ENCODE measurements at regions not wholly inside any gene's neighbourhood (a gene's known extent, or its start where the extent isn't known, plus 50 kb on each side); places are given as distances from the start of the nearest gene placed in this dataset.
"Not testable (repeated sequence)": the region's sequence is repeated elsewhere in the genome, so short reads cannot be mapped to it uniquely, and the experiment has no call there.

DNA sequence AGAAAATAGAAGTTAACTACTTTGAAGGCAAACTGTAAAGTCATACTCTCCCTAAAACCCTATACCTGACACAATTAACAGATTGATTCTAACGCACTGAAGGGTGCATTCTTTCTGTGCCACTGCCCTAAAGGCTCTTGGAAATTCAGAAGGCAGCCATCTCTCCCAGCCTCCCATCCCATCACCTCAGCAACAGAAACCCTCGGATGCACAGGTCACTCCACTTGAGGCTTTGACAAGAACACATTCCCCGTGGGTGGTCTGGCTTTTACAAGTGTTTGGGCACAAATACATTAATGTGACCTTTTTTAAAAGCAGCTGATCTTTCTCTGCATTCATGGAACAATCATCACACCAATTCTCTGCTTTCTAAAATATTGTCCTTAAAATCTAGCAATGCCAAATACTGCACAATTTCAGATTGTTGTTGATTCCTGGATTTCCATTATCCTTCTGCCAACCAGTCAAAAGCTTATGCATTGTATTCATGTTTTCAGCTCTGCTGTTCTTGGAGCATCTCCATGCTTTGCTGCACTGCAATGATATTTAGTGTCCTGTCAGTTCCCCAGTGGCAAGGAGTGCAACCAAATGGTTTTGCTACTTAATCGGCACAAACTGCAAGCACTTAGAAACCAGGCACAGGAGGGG lies 175.6 kb downstream of the TMEM161B start:
- DNase-seq (ENCODE audit: low read depth in 2 of 2) = no peak

DNA sequence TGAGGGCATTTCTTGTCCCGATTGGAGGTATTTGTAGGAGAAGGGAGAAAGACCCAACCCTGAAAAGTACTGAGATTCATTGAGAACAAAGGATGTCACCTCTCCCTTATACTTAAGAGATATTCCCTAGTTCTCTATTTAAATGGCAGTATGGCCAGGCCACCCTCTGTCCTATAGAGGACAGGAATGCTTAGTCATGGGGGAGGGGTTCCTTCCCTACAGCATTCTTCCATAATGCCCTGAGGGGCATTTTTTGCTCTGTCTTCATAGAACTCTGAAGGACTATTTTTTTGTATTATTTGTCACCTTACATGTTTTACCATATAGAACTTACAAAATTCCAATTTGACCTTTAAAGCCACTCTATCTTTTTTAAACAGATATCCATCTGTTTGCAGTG lies 176.3 kb downstream of the TMEM161B start:
- no peak for DNase-seq (ENCODE audit: low read depth in 2 of 2)

DNA sequence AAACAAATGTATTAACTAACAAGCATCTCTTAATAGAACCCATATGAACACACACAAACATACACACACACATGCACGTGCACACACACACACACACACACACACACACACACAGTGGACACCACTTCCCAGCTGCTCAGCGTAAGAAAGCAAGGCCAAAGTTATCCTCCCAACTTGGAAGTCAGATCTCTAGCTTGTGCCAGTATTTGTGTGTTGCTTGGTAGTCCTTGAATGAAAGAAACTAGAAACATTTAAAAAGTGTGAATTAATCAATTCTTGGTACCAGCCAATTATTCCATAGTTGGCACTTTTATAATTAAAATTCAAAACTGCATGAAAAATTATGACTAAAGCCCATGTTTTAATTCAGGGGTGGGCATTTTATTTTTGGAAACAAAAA lies 178.1 kb downstream of the TMEM161B start:
- no peak for DNase-seq (ENCODE audit: low read depth in 2 of 2)

DNA sequence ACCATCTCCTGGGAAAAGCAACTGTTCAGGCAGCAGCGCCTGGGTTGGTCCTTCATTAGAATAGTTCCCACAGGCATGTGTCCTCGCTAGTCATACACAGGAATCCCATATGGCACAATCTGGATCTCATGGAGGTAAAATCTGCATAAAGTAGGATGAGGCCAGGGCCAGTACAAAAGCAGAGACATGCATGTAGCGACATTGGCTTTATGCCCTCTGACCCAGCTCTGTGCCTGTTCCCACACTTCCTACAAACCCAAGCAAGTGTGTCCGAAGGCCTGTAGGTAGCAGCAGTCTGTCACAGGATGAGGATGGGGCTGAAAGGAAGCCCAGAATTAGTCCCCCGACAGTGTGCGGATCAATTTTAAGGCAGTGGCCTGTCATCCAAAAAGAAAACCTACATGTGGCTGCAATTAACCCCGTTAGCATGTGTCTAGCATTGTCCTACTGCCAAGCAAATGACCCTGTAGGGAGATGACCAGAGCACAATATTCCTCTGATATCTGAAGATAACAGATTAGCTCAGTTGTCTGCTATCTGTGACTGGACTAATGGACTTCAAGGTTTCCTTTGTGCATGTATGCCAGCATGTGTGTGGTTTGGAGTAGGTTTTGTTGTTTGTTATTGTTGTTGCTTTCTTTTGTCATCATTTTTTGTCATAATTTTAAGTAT lies 178.8 kb downstream of the TMEM161B start:
- no peak for DNase-seq (ENCODE audit: low read depth in 2 of 2)

DNA sequence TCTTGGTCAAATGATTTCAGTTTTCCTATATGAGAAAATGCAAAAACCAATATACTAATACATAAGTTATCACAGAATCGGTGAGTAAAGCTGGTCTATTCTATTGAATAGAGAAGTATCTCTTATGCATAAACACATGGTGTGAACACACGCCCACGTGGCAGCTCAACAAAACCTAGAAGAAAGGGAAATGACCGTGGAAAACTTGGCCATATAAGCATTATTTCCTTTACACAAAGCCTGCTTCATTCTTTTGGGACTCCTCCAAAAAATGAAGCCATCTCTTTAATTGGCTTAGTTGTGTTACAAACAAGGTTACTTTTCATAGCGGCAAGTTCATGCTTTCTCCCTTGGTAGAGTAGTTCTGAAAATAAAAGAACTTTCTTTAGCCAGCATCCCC lies 183.2 kb downstream of the TMEM161B start:
- DNase-seq (ENCODE audit: low read depth in 2 of 2) = no peak

DNA sequence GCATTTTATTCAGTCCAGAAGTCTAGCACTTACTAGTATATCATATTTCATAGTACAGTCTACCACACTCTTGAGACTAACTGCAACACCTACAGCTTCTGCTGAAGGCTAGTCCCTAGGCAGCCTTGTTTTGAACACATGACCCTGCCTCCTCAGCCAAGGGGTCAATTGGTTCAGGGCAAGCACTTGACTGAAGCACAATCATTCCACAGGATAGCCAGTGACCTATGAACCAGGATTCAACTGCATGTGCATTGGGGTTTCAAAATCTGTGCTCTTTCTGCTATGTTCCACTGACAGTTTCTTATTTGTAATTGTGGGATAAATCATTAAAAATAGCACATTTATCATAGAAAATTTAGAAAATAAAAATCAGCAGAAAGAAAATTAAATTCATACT lies 186.8 kb downstream of the TMEM161B start:
- DNase-seq (ENCODE audit: low read depth in 2 of 2) = no peak

DNA sequence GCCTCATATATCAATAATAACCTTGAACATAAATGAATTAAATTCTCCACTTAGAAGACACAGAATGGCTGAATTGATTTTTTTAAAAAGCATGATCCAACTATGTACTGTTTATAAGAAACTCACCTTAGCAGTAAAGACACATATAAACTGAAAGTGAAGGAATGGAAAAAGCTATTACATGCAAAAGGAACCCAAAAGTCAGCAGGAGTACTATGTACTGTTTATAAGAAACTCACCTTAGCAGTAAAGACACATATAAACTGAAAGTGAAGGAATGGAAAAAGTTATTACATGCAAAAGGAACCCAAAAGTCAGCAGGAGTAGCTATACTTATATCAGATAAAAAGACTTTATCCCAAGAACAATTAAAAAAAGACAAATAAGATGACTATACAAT lies 204.8 kb downstream of the TMEM161B start:
- DNase-seq (ENCODE audit: low read depth in 2 of 2) = no peak

DNA sequence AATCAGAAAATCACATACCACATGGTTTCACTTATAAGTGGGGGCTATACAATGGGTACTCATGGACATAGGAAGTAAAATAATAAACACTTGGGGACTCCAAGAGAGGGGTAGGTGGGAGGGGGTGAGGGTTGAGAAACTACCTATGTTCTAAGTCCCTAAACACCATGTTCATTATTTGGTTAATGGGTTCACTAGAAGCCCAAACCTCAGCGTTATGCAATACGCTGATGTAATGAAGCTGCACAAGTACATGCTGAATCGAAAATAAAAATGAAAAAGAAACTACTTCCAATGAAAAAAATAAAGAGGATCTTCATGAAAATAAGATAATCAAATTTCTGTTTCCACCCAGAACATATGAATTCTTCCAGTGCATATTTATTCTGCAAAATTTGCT lies 208.5 kb downstream of the TMEM161B start:
- no peak for DNase-seq (ENCODE audit: low read depth in 2 of 2)

DNA sequence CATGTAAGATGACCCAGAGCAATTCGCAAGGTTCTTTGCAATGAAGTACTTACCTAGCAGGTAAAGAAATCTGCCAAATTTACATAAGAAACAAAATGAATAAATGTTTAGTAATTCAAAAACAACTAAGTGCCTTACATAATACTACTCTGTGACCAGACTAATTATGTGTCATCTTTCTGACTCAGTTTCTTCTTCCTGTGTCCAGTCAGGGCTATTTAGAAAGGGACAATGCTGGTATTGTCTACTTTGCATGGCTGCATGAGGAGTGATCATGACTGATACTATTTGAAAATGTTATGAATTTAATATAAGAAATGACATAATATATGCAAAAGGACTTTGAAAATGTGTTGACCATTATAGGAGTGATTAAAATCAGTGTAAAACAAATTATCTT lies 210.0 kb downstream of the TMEM161B start:
- DNase-seq (ENCODE audit: low read depth in 2 of 2) = no peak

DNA sequence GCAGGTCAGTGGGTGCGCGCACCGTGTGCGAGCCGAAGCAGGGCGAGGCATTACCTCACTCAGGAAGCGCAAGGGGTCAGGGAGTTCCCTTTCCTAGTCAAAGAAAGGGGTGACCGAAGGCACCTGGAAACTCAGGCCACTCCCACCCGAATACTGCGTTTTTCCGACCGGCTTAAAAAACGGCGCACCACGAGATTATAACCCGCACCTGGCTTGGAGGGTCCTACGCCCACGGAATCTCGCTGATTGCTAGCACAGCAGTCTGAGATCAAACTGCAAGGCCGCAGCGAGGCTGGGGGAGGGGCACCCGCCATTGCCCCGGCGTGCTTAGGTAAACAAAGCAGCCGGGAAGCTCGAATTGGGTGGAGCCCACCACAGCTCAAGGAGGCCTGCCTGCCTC lies 216.2 kb downstream of the TMEM161B start:
- not testable (repeated sequence) for DNase-seq (ENCODE audit: low read depth in 2 of 2)

DNA sequence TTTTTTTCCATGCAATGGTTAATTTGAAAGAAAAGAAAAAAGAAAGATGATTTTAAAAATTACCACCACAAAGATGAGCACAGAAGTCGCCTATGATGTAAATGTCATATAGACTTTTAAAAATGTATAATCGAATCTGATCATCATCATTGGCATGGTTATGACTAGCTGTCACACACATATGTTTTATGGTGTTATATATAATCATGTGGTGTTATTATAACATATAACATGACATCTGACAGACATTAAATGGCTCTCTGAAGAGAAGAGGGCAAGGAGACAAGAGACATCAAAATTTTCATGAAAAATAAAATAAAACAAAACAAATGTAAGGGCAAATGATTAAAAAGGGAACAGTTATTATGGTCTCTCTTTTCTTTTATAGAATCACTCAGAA lies 217.5 kb downstream of the TMEM161B start:
- no peak for DNase-seq (ENCODE audit: low read depth in 2 of 2)

DNA sequence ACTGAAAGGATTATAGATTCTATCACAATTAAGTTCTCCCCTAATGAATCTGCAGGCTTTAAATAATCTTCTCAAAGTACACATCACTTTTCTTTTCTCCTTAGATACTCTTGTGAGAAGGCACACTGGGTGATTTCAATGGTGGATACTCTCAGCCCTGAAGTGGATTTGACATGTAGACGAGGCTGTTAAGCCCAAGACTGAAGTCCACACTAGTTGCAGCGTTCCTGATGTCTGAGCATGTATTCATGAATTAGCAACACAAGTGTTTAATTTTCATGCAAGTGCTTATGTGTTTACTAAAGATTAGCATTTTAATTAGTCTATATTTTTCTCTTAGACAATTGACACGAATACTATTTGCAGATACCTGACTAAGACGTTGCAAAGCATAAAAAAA lies 218.9 kb downstream of the TMEM161B start:
- no peak for DNase-seq (ENCODE audit: low read depth in 2 of 2)

DNA sequence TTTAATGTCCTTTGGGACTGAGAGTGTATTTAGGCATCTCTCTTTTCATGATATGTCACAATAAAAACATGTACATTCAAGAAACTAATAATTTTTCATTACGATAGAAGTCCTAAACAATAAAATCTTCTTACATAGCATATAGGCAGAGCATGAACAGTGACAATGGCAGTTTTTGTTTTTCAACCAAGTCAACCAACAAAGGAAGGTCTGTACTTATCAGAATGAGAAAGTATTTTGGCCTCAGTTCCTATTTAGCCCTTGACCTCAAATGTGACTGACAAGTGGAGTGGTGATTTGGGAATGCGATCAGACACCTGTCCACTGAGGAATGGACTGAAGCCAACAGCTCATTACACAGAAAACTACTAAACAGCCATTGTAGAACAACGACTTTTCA lies 219.5 kb downstream of the TMEM161B start:
- DNase-seq (ENCODE audit: low read depth in 2 of 2) = no peak

DNA sequence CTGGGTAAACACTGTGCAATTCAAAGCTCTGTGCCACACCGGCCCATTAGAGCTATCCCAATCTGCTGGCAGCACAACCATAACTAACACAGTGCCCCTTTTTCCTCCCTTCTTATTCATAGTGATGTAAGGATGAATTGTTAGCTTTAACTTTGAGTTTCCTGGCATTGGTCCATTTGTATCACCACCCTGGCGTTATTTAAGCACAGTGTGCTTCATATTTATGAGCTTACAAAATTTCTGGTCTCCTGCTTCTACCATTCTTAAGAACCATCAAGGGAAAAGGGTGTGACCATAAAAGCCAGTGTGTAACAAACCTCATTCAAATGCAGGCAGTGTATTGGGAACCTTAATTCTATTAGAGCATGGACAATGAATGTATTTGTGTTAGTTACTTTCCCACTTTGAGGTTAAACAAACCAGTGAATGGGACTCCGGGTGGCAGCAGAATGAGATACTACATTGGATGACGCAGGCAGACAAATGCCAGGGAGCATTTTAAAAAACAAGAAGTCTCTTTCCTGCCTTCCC lies 222.6 kb downstream of the TMEM161B start:
- DNase-seq (ENCODE audit: low read depth in 2 of 2) = no peak

DNA sequence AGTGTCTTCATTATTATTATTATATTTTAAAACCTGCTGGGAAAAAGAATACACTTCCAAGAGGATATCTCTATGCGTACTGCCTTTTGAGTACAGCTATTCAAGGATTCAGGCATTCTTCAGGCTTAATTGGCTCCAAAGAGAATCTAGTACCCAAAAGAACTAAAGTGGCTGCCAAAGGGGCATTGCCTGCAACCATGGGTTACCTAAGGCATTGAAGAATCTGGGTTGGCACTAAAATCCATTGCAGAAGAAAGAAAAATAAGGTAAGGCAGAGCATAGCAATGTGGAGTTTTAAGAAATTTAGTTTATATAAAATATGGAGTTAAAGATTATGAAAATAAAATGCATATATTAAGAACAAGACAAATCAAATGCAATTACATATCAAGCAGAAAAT lies 223.5 kb downstream of the TMEM161B start:
- no peak for DNase-seq (ENCODE audit: low read depth in 2 of 2)

DNA sequence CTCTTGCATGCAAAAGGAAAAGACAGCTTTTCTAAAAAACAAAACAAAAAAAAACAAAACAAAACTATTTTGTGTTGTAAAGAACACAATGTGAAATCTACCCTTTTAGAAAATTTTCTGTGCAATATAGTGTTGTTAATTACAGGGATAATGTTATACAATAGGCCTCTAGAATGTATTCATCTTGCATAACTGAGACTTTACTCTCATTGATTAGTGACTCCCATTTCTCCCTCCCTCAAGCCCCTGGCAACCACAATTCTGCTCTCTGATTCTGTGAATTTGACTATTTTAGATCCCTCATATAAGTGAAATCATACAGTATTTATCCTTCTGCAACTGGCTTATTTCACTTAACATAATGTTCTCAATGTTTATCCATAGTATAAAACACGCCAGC lies 234.1 kb downstream of the TMEM161B start:
- DNase-seq (ENCODE audit: low read depth in 2 of 2) = no peak

DNA sequence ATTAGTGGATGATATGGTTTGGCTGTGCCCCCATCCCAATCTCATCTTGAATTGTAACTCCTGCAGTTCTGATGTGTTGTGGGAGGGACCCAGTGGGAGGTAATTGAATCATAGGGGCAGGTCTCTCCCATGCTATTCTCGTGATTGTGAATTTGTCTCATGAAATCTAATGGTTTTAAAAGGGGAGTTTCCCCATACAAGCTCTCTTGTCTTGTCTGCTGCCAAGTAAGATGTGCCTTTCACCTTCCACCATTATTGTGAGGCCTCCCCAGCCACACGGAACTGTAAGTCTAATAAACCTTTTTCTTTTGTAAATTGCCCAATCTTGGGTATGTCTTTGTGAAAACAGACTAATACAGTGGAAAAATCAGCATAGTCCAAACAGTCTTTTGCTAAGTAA lies 235.5 kb downstream of the TMEM161B start:
- DNase-seq (ENCODE audit: low read depth in 2 of 2) = no peak

DNA sequence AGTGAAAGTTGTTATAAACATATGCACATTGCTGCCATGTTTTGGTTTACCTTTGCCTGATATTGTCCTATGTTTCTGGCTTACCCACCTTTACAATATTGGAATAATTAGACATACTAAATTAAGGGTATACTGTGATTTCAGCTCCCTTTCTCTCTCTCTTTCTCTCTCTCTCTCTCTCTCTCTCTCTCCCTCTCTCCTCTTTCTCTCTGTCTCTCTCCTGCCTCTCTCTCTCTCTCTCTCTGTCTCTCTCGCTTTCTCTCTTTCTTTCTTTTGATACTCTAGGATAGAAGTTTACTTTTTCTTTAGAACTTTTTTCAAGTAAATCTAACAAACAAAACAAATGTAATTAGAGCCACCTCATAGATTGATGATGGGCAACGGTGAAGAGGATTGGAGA lies 239.6 kb downstream of the TMEM161B start:
- no peak for DNase-seq (ENCODE audit: low read depth in 2 of 2)

DNA sequence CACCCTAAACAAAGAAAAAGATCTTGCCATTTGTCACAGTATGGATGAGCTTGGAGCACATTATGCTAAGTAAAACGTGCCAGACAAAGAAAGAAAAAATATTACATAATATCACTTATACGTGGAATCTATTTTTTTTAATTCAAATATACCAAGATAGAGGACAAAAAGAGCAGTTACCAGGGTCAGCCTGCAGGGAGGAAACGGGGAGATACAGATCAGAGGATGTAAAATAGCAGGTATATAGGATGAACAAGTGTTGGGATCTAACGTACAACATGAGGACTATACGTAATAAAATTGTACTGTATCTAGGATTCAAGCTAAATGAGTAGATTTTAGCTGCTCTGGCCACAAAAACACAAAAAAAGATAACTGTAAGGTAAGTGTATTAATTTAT lies 247.5 kb downstream of the TMEM161B start:
- no peak for DNase-seq (ENCODE audit: low read depth in 2 of 2)

DNA sequence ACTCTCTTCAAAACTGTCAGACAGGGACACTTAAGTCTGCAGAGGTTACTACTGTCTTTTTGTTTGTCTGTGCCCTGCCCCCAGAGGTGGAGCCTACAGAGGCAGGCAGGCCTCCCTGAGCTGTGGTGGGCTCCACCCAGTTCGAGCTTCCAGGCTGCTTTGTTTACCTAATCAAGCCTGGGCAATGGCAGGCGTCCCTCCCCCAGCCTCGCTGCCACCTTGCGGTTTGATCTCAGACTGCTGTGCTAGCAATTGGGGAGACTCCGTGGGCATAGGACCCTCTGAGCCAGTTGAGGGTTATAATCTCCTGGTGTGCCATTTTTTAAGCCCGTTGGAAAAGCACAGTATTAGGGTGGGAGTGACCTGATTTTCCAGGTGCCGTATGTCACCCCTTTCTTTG lies 253.7 kb downstream of the TMEM161B start:
- not testable (repeated sequence) for DNase-seq (ENCODE audit: low read depth in 2 of 2)

DNA sequence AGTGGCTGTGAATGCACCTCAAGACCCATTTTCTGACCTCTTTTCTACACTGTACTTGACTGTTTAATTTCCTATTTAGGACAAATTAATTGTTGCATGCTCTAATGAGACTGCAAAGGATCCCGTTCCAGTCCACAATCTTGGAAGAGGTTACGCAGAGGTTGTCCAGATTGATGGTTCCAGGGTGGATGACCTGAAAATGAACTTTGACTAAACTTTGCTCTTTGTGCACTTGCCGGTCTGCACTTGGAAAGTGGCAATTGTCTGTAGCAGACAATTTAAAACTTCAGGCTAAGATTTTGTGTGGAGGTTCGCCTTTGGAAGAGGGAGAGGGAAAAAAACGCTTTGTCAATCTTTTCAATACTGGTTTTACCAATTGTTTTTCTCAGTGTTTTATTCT lies 267.8 kb downstream of the TMEM161B start:
- DNase-seq (ENCODE audit: low read depth in 2 of 2) = no peak

DNA sequence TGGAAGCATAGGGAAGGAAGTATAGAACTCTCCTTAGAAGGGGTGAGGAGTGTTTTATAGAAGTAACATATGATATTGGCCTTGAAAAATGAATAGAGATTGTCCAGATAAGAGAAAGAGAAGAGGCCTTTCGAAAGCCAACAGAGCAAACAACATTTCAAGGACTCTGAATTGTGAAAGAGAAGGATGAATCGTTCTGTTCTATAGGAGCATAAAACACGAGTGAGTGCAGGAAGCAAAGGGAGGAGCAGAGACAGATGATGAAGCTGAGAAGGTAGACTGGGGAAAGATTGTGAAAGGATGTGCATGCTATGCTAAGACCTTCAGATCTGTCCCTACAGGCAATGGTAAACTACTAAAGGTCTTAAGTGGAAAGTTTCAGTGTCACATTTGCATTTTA lies 271.0 kb downstream of the TMEM161B start:
- DNase-seq (ENCODE audit: low read depth in 2 of 2) = no peak

DNA sequence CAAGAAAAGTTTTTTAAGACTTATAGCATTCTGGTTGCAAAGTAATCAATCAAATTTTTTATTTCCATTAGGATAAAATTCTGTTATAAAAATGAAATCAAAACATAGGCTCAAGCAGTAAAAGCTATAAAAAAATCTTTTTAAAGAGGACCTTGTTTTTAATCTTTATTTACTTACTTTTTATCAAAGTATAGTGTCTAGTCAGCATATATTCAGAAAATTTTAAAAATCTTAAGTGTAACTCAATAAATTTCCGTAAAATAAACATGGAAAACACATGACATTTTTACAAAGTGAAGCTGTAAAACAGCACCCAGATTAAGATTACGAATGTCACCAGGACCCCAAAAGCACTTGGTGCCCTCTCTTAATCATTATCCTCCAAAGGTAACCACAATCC lies 302.4 kb downstream of the TMEM161B start:
- no peak for DNase-seq (ENCODE audit: low read depth in 2 of 2)

DNA sequence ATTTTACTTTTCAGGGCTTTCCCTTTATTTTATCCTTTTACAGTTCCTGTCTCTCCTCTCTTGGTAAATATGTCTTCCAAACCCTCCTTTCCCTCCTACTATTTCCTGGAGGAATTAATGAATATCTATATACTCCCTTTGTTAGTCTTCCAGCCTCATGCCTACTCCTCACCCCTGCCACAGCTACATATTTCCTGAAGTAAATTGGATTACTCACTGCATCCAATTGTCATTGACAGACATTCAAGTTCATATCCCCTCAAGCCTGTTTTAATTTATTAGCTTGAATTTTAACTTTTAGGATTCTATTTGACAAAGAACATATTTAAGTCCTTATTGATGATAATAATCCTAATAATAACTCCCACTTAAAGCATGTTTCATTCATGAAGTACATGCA lies 314.5 kb downstream of the TMEM161B start:
- DNase-seq (ENCODE audit: low read depth in 2 of 2) = no peak
